GM18511 (cell line): ENCODE measurements at regions not wholly inside any gene's neighbourhood (a gene's known extent, or its start where the extent isn't known, plus 50 kb on each side); places are given as distances from the start of the nearest gene placed in this dataset.
A peak's percentile ranks its signal among the peaks of the same experiment; 100 is the strongest.
"Not testable (repeated sequence)": the region's sequence is repeated elsewhere in the genome, so short reads cannot be mapped to it uniquely, and the experiment has no call there.

ENCODE experiments used
- ATAC-seq: cut with Tn5 transposase; IDR thresholded peaks from one replicate; pipeline ENCODE4 v1.9.1; 2021; ENCODE audit warnings: mild to moderate bottlenecking, moderate library complexity; ENCODE audit not compliant: unreplicated experiment

- no peak for ATAC-seq
Observed at GRCh38 chr6:90374201-90374600, 77.6 kb upstream of the BACH2 start.

GRCh38 chr6:90372885-90373284, 76.2 kb upstream of the BACH2 start:
- no peak for ATAC-seq

GRCh38 chr6:90372450-90372849, 75.8 kb upstream of the BACH2 start:
- ATAC-seq = no peak

- ATAC-seq = no peak
Observed at GRCh38 chr6:90370493-90370959, 73.9 kb upstream of the BACH2 start.

- ATAC-seq = no peak
Observed at GRCh38 chr6:90369651-90370050, 73.0 kb upstream of the BACH2 start.

GRCh38 chr6:90369024-90369519, 72.4 kb upstream of the BACH2 start:
- ATAC-seq = peak; percentile 100

- ATAC-seq = no peak
Observed at GRCh38 chr6:90368601-90369000, 72.0 kb upstream of the BACH2 start.

- no peak for ATAC-seq
Observed at GRCh38 chr6:90368001-90368400, 71.4 kb upstream of the BACH2 start.

GRCh38 chr6:90365565-90366219, 69.0 kb upstream of the BACH2 start:
- no peak for ATAC-seq

- no peak for ATAC-seq
Observed at GRCh38 chr6:90365002-90365401, 68.4 kb upstream of the BACH2 start.

GRCh38 chr6:90364286-90364685, 67.6 kb upstream of the BACH2 start:
- ATAC-seq = no peak

- no peak for ATAC-seq
Observed at GRCh38 chr6:90362318-90362717, 65.7 kb upstream of the BACH2 start.

GRCh38 chr6:90361174-90361573, 64.5 kb upstream of the BACH2 start:
- ATAC-seq = no peak

- ATAC-seq = not testable (repeated sequence)
Observed at GRCh38 chr6:90358036-90358770, 61.6 kb upstream of the BACH2 start.

- ATAC-seq = no peak
Observed at GRCh38 chr6:90356012-90356421, 59.4 kb upstream of the BACH2 start.

GRCh38 chr6:90354961-90355360, 58.3 kb upstream of the BACH2 start:
- no peak for ATAC-seq

GRCh38 chr6:90351696-90352095, 55.1 kb upstream of the BACH2 start:
- no peak for ATAC-seq

- ATAC-seq = no peak
Observed at GRCh38 chr6:90350689-90351554, 54.3 kb upstream of the BACH2 start.

GRCh38 chr6:90347411-90347851, 50.8 kb upstream of the BACH2 start:
- no peak for ATAC-seq

GRCh38 chr6:90346729-90347128, 50.1 kb upstream of the BACH2 start:
- ATAC-seq = no peak
